MM.1S (cell line): ENCODE measurements at regions not wholly inside any gene's neighbourhood (a gene's known extent, or its start where the extent isn't known, plus 50 kb on each side); places are given as distances from the start of the nearest gene placed in this dataset.

Source experiments
- CTCF ChIP-seq: fragments of 300-600 bp; sonication (generic); IDR thresholded peaks from 2 replicates; pipeline ENCODE4 v1.5.1; 2016; ENCODE audit warnings: antibody characterized with exemption, low read length, mixed read lengths
- EZH2 ChIP-seq: fragments of 300-600 bp; sonication (generic); optimal IDR thresholded peaks from 2 replicates; pipeline ENCODE3; 2017; ENCODE audit warnings: low read depth, mild to moderate bottlenecking, antibody characterized with exemption, low read length, mixed read lengths
- EZH2phosphoT487 ChIP-seq: fragments of 300-600 bp; sonication (generic); IDR thresholded peaks from 2 replicates; pipeline ENCODE4 v1.6.1; 2018; ENCODE audit warnings: antibody characterized with exemption, low read length

GRCh38 chr18:44437603-44438002, 243.1 kb upstream of the SETBP1 start:
- TF ChIP-seq EZH2, result no peak
- no peak for TF ChIP-seq CTCF
- TF ChIP-seq EZH2phosphoT487, result no peak
